HG02943 (cell line): ENCODE measurements at regions not wholly inside any gene's neighbourhood (a gene's known extent, or its start where the extent isn't known, plus 50 kb on each side); places are given as distances from the start of the nearest gene placed in this dataset.
"Not testable (repeated sequence)": the region's sequence is repeated elsewhere in the genome, so short reads cannot be mapped to it uniquely, and the experiment has no call there.

Source experiments
- ATAC-seq: cut with Tn5 transposase; IDR thresholded peaks from one replicate; pipeline ENCODE4 v1.9.1; 2021; ENCODE audit warnings: mild to moderate bottlenecking, low read depth, moderate library complexity; ENCODE audit not compliant: unreplicated experiment

DNA sequence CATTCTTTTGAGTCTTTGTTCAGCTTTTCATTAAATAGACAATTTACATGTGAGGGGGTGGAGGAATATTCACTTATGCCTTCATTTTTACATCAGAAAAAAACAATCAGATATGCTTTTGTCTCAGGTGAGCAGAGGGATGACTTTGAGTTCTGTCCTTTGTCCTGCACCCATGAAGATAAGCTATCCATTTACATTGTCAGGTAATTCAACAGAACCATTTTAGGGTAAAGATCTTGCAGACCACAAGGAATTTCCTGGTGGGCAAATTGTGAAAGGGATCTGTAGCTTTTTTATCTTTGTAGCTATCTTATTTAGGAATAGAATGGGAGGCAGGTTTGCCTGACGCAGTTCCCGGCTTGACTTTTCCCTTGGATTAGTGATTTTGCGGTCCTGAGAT lies 242.7 kb upstream of the IRF2BP2 start:
- no peak for ATAC-seq

DNA sequence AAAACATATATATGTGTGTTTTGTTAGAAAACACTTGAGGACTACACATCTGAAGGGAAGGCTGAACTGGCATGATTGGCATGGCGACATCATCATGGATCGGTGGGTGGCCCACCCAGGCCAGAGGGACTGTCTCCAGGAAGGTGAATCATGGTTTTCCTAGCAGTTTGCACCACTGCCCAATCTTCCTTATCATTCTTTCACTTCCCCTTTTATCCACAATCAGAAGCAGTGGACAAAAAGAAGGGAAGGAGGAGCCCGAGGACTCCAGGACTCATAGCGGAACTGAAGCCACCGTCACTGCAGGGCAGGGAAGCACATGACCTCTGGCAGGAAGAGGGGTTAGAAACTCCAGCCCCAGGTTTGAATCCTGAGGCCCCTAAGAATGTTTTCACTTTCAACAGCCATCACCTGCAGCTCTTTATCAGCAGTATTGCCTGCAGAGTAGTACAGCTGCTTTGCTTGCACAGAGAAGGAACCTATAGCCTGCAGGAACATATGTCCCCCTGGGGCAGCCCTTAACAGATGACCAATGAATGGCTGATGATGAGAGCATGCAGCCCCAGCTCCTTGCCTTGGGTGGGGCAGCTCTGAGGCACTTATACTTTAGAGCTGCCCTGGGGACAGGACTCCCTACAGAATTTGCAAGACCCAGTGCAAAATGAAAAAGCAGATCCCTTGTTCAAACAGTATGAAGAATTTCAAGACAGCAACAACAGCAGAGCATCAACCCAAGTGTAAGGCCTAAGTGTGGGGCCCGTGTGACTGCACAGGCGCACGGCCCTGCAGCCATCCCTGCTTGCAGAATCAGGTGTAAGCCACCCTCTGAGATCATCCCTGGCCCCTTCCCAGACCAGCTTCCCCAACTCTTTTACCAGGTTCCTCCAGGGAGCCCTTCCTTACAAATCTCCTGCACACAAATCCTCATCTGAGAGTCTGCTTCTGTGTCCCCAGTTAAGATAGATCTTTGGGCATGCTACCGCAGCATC lies 241.8 kb upstream of the IRF2BP2 start:
- no peak for ATAC-seq

DNA sequence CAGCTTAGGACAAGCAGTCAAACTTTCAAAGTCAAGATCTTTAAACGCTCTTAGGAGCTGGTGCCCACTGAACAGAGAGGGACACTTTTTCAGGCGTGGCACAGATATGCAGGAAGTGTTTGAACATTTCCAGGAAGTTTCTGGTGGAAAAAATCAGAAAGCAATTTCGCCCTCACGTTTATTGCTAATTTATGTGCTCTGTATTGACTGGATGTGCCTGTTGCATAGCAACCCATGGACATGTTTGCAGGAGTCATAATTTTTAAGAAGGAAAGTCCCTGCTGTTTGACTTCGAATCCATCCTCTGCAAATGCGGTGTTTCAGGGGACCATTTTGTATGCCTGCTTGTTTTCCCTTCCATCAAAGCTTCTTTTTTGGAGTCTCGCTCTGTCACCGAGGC lies 239.9 kb upstream of the IRF2BP2 start:
- no peak for ATAC-seq

DNA sequence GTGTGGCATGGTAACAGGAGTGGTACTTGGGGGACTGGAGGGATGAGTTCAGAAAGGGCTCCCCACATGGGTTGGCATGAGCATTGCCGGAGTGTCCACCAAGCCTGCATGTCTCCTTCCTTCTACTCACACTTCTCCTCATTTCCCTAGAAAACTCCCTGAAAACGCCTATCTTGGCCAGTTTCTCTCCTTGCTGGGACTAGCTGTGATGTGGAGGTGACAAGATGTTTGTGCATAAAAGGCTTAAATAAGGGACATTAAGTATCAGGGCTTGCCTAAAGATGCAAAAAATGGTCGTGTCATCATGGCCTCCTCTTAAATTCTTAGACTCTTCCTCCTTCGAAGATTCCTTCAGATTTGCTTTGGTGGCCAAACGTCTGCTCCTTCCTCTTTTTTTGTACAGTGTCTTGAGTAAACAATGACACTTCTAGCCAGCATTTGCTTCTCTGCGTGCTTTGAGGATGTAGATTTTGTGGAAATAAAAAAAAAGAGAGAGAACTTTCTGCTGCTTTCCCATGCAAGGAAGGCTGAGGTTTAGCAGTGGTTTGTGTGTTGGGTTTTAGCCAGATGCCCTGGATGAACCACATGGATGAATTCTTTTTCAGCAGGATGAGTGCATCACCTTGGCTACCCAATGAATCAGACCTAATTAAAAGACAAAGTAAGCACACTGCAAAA lies 239.1 kb upstream of the IRF2BP2 start:
- no peak for ATAC-seq

DNA sequence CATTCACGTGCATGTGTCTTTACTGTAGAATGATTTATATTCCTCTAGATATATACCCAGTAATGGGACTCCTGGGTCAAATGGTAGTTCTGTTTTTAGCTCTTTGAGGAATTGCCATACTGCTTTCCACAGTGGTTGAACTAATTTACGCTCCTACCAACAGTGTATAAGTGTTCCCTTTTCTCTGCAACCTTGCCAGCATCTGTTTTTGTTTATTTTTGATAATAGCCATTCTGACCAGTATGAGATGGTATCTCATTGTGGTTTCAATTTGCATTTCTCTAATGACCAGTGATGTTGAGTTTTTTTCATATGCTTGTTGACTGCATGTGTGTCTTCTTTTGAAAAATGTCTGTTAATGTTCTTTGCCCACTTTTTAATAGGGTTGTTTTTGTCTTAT lies 236.8 kb upstream of the IRF2BP2 start:
- not testable (repeated sequence) for ATAC-seq

DNA sequence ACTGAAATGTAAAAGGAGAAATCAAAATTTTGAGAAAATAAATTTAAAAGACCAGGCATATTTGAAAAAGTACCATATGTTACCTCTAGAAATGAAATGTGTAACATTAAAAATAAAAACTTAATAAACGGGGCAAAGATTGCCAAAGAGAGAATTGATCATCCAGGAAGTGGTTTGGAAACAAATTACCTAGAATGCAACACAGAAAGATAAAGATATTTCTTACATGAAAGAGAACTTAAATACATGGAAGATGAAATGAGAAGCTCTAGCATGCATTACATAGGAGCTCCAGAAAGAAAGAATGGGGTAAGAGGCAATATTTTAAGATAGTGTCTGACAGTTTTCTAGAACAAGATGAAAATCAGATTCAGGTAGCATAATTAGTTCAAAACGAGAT lies 235.9 kb upstream of the IRF2BP2 start:
- ATAC-seq: no peak

DNA sequence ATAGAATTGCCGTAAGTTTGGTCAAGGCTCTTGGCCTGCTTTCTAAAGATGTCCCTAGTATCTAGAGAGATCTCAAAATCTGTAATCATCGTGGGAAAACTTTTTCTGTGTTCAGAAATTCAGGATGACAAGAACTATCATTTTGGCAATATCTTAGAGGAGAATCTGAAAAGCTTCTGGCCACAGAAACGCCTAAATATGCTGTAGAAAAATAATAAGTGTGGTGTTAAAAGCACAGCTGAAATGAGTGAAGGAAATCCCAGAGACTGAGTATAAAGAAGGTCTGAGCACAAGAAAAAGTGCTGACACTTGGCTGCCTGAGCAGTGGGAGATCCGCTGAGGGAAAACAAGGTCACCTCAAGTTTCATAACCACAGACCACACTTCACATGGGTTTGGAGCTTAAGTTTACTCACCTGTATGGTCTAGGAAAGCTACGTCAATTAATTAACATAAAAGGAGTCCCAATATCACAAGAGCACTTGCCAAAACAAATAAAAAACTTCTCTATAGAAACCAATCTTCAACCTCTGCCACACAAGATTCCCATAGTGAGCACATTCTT lies 235.2 kb upstream of the IRF2BP2 start:
- ATAC-seq: no peak

DNA sequence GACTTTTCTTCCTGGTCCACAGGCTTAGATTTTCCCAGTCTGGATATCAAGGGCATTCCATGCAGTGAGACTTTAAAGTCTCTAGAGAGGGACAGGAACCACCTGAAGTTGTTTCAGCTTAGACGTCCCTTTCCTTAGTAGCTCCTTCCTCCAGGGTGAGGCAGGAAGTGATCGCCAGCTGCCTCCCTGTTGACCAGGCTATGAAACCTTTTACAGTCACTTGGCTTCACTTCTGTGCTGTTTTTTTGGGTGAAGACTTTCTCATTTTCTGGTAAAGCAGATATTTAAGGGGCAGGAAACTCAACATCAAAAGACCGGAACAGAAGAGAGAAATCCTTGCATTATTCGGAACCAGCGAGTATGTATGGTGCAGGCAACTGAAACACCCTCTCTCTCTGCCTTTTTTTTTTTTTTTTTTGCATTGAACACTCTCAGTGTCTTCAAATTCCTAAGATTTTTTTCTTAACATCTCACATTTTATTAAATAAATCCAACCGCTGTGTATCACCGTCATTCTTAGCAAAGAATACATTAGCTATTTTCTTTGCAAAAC lies 234.6 kb upstream of the IRF2BP2 start:
- ATAC-seq: no peak

DNA sequence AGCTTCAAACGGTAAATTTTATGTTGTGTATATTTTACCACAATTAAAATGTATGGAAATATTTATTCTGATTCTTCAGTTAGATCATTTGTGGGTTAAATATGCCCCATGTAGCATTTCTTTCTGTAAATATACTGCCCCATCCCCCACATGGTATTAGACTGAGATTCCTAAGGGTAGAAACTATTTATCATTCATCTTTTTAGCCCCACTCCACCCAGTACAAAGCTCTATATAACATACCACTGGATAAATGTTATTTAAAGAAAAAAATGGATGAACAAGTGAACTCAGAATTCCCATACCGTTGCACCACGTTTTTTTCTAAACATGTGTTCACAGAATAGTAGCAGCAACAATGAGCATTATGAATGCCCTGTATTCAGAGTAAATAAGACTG lies 234.0 kb upstream of the IRF2BP2 start:
- ATAC-seq: no peak

DNA sequence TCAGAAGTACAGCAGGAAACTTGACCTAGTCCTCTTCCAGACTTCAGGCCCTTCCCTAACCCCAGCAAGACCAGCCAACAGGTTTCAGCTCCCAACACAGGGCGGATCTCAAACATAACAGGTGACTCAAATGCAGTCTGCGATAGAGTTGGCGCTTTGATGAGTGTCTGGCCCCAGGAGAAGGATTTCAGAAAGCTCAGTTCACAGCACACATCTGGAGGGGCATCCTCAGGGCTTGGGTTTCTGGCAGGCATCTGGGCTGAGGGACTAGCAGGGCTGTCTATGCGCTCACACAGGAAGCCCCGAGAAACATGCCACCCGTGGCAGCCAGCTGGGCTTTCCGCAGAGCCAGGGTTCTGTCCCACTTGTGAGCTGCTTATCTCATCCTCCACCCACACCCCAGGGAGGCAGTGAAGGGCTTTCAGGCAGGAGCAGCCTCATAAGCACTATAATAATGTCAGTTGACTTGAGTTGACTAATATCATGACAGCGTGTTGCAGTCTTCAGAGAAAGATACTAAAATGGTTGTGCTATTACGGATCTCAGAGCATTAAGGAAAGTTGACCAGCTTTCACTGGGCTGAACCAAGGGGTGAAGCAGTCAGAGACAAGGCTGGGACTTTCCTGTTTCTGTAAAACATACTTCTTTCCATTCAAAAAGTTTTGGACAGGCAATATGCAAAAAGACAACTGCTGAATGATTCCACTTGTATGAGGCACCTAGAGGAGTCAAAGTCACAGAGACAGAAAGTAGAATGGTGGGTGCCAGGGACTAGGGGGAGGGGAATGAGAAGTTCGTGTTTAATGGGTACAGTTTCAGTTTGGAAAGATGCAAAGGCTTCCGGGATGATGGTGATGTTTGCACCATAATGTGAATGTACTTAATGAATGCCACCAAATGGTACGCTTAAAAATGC lies 233.0 kb upstream of the IRF2BP2 start:
- ATAC-seq: peak; percentile 54

DNA sequence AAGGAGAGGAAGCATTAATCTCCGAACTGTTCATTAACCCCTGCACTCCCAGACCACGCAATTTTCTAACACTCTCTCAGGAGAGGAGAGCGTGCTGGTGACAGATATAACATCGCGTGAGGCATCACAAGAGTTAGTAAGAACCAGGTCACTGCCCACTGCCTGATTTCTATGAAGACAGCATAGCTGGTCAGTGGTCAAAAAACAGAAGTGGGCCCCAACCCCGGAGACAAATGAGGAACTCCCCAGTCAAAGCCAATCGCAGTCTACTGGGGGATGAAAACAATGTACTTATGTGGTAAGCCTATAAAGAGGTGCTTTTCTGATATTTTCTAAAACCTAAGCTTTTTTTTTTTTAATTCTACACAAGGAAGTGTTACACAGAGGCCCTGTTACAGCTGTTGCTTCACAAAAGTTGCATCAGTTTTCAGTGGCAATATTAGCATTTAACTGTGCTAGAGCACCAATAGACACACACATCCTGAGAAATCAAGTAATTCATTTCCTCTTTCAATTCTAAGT lies 231.8 kb upstream of the IRF2BP2 start:
- ATAC-seq: no peak

DNA sequence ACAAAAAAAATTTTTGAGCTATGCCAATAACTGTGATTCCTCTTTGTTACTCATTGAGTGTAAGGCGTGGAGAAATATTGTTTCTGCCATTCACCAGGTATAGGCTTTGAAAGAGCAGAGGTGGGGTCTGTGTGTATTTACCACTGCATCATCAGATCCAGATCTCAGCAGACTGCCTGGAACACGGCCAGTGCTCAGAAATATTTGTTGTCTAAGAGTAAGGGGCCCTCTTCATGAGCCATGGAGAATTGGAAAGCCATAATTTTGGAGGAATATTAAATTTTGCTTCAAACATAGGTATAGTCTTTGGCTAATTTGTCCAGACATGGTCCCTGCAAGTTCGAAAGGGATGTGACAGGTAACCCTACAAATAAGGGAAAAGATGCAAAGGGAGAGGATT lies 231.3 kb upstream of the IRF2BP2 start:
- ATAC-seq: no peak

DNA sequence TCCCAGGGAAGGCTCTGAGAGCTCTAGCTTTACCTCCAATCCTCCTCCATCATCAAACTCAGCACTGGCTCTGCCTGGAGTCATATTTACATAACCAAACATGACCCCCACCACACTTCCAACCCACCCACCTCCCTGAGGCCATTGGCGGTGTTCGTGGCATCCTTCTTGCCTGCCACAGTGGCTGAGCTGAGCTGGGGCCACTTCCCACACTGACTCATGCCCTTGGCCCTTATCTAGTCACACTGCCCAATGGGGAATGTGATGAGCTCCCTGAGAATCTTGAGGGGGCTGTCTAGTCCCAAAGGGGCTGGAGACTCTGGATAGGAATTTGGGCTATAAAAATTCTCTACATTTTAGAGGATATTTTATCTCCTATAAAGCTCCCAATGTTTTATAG lies 230.9 kb upstream of the IRF2BP2 start:
- no peak for ATAC-seq

DNA sequence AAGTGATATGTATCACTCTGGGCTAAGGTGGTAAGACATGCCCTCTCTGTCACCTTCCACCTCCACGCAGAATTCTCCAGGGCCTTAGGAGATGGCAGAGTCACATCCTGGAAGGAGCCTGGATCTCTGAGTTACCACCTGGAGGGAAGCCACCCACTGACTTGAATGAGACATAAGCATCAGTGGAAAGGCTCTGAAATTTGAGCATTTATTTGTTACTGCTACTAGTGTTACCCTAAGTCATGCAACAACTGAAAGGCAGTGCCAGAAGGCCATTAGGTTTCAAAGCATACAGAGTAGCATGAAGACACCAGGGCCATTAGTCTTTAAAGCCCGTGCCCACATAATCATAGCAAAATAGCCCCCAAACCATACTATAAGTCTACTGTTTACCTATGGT lies 230.3 kb upstream of the IRF2BP2 start:
- ATAC-seq: no peak

DNA sequence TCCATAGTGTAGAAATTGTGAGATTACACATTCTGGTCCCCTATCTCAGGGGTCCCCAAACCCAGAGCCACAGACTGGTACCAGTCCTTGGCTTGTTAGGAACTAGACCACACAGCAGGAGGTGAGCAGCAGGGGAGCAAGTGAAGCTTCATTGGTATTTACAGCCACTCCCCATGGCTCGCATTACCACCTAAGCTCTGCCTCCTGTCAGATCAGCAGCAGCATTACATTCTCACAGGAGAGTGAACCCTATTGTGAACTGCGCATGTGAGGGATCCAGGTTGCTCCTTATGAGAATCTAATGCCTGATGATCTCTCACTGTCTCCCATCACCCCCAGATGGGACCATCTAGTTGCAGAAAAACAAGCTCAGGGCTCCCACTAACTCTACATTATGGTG lies 229.7 kb upstream of the IRF2BP2 start:
- ATAC-seq: no peak

DNA sequence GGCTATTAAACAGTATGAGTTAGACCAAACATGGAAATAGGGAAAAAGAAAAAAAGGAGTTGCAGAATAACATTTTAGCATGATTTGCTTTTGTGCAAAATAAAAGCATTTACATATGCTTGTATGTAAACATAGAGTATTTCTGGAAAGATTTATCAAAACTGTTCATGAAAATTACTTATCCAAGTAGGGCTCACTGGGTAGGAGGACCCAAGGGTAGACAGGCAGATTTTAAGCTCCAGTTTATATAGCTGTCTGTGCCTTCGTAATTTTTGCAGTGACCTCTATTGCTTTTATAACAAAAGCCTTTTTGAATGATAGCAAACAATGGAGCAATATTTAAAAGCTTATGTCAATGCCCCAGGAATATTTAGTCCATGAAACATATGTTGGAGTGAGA lies 228.8 kb upstream of the IRF2BP2 start:
- ATAC-seq: no peak

DNA sequence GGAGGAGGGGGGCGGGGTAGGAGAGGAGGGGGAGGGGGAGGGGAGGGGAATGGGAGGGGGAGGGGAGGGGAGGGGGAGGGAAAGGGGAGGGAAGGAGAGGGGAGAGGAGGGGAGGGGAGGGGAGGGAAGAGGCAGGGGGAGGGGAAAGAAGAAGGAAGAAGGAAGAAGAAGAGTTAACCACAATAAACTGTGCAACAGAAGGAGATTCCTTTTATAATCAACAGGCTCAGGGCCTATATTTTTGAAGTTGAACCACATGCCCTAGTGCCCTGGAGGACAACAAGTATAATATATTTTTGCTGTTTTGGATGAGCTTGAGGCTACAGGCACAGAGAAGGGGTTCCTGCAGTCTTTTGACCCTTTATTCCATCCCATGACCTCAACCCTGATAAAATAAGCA lies 228.2 kb upstream of the IRF2BP2 start:
- no peak for ATAC-seq

DNA sequence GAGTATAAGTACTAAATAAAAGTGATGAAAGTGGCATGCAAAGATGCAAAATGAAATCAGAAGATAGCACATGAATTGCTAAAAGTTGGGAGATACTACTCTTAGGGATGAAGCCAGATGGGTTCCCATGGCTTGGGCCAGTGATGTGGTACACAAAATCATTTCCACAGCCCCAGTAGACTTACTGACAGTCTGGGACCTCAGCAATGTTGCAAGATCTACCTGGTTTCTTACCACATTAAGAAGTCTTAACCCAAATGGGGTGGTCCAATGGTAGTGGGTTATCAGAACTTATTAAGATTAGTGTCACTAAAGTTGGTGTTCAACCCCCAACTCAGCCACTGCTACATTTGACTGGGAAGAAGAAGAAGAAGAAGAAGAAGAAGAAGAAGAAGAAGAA lies 227.7 kb upstream of the IRF2BP2 start:
- ATAC-seq: no peak

DNA sequence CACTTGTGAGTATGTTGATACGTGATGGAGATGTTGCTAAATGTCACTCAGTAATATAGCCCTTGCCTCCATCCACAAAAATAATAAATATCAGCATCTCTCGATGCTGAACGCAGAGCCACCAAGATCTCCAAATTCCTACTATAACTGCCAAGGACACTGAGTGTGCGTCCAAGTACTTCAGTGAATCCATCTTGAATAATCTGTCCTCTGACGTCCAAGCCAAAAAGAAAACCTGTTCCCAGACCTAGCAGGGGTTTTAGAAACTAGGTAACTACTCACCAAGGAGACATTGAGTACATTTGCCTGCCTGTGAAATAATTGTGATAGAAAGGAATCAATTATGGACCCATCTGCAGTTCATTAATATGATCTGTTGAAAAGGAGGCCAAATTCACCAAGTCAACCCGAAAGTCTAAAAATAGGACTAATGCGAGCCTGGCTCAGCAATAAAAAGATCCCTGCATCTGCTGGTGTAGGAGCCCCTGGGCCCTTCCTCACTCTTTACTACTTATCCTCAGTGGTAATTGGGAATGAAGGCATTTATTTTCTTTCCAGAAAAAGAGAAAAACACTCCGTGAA lies 226.9 kb upstream of the IRF2BP2 start:
- ATAC-seq: no peak
